ENCODE measurements at regions not wholly inside any gene's neighbourhood (a gene's known extent, or its start where the extent isn't known, plus 50 kb on each side); places are given as distances from the start of the nearest gene placed in this dataset.

DNA sequence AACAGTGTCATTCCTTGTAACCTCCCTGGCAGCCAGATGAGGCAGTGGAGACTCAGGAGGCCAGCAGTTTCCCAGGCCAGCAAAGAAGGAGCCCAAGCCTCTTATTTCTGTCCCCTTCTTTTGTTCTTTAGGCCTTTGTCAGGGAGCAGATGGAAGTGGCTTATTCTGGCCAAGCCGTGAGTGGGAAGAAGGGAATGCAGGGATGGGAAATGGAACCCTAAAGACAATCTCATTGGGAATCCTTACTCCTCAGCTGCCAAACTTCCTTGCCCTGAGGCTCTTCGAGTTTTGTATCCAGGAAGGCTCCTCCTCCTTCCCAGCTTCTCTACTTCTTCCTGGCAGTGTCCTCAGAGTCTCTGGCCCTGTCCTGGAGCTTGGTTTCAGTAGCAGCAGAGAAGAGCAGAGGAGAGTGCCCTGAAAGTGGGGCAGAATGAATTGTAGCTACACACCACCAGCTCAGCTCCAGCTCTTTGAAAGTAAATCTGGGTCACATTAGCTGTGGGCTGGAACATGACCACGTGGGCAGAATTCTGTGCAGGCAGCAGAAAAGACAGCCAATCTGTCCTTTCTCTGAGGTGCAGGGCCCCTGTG lies 63.9 kb downstream of the NDUFS5 start:
- TF ChIP-seq CTCF (IDR thresholded peaks at IDR 0.05) (no peak), ZFX (IDR thresholded peaks at IDR 0.05; ENCODE audit: borderline replicate concordance) (no peak)

Data from 22Rv1 (cell line).